ENCODE measurements at regions not wholly inside any gene's neighbourhood (a gene's known extent, or its start where the extent isn't known, plus 50 kb on each side); places are given as distances from the start of the nearest gene placed in this dataset.

- no peak for DNase-seq (ENCODE audit: low spot score)
- Histone ChIP-seq H3K27me3 (no peaks in the 10 kb centered on the region), H3K36me3 (no peaks in the 10 kb centered on the region), H3K4me1 (no peaks in the 10 kb centered on the region), H3K4me3 (no peak overlapping the region), H3K9me3 (peaks cover 0 to 14% of the 10 kb centered on the region in 2 donors), H3K27ac (no peak overlapping the region)
- no peak for TF ChIP-seq CTCF (IDR thresholded peaks at IDR 0.05)
These were observed 242.7 kb upstream of the USP24 start for GRCh38 chr1:55457874-55458273.

DNA sequence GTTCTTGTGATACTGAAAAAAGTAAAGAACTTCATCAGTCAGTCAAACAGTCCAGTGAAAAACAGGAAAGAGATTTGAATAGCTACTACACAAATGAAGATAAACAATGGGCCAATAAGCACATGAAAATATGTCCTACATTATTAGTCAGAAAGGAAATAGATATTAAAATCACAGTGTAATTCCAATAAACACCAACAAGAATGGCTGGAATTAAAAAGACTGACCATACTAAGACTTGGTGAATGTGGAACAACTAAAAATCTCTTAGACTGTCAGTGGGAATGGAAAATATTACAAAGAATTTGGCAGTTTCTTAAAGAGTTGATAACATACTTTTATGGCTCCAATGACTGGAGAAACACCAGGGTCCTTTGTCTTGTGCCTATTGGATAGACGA, 241.8 kb upstream of the USP24 start:
- Histone ChIP-seq H3K9me3 (peaks cover 0 to 14% of the 10 kb centered on the region in 2 donors), H3K27me3 (no peaks in the 10 kb centered on the region), H3K4me1 (no peaks in the 10 kb centered on the region), H3K4me3 (no peak overlapping the region), H3K36me3 (no peaks in the 10 kb centered on the region), H3K27ac (no peak overlapping the region)
- no peak for TF ChIP-seq CTCF (IDR thresholded peaks at IDR 0.05)
- DNase-seq (ENCODE audit: low spot score): no peak

- Histone ChIP-seq H3K4me3 (no peak overlapping the region), H3K36me3 (no peaks in the 10 kb centered on the region)
These were observed 233.1 kb upstream of the USP24 start for GRCh38 chr1:55448261-55448660.

GRCh38 chr1:55447488-55447887, 232.3 kb upstream of the USP24 start:
- Histone ChIP-seq H3K27ac (no peak overlapping the region), H3K36me3 (no peaks in the 10 kb centered on the region), H3K4me1 (peaks cover 0 to 12% of the 10 kb centered on the region in 2 donors), H3K9me3 (no peaks in the 10 kb centered on the region), H3K27me3 (no peaks in the 10 kb centered on the region), H3K4me3 (no peak overlapping the region)
- TF ChIP-seq CTCF (IDR thresholded peaks at IDR 0.05): no peak
- DNase-seq (ENCODE audit: low spot score): no peak

More at GRCh38 chr1:55448261-55448660, 233.1 kb upstream of the USP24 start:
- H3K4me1 ChIP-seq: peaks cover 0 to 12% of the 10 kb centered on the region in 2 donors
- H3K27ac ChIP-seq: no peak overlapping the region
- no peaks in the 10 kb centered on the region for H3K9me3 ChIP-seq
- no peak for TF ChIP-seq CTCF (IDR thresholded peaks at IDR 0.05)
- no peaks in the 10 kb centered on the region for H3K27me3 ChIP-seq
- DNase-seq (ENCODE audit: low spot score): no peak

GRCh38 chr1:55446351-55446750, 231.2 kb upstream of the USP24 start:
- Histone ChIP-seq H3K27me3 (no peaks in the 10 kb centered on the region), H3K4me1 (peaks cover 0 to 12% of the 10 kb centered on the region in 2 donors), H3K36me3 (no peaks in the 10 kb centered on the region), H3K4me3 (no peak overlapping the region), H3K27ac (no peak overlapping the region), H3K9me3 (no peaks in the 10 kb centered on the region)
- no peak for DNase-seq (ENCODE audit: low spot score)
- TF ChIP-seq CTCF (IDR thresholded peaks at IDR 0.05): no peak

GRCh38 chr1:55445416-55445815, 230.3 kb upstream of the USP24 start:
- no peaks in the 10 kb centered on the region for H3K27me3 ChIP-seq

More at GRCh38 chr1:55445416-55445815, 230.3 kb upstream of the USP24 start:
- TF ChIP-seq CTCF (IDR thresholded peaks at IDR 0.05): no peak
- Histone ChIP-seq H3K27ac (no peak overlapping the region), H3K36me3 (no peaks in the 10 kb centered on the region), H3K9me3 (no peaks in the 10 kb centered on the region), H3K4me3 (no peak overlapping the region), H3K4me1 (peaks cover 0 to 12% of the 10 kb centered on the region in 2 donors)
- no peak for DNase-seq (ENCODE audit: low spot score)
